ENCODE measurements at regions not wholly inside any gene's neighbourhood (a gene's known extent, or its start where the extent isn't known, plus 50 kb on each side); places are given as distances from the start of the nearest gene placed in this dataset.
"Not testable (repeated sequence)": the region's sequence is repeated elsewhere in the genome, so short reads cannot be mapped to it uniquely, and the experiment has no call there.

- Histone ChIP-seq H3K9me3 (no peaks in the 10 kb centered on the region), H3K4me1 (ENCODE audit: low read depth) (no peaks in the 10 kb centered on the region), H3K4me3 (no peak overlapping the region), H3K36me3 (ENCODE audit: low read depth) (no peaks in the 10 kb centered on the region)
- TF ChIP-seq CTCF (IDR thresholded peaks at IDR 0.05): no peak
- DNase-seq (no peak), ATAC-seq (no peak)
- intact Hi-C loops (cut with DNase I, micrococcal nuclease): no loop called here
Measured at GRCh38 chr18:22594155-22594690, 176.5 kb upstream of the CTAGE1 start.

GRCh38 chr18:22601481-22601880 is 183.8 kb upstream of the CTAGE1 start:
- Histone ChIP-seq H3K36me3 (ENCODE audit: low read depth) (no peaks in the 10 kb centered on the region), H3K9me3 (no peaks in the 10 kb centered on the region), H3K4me1 (ENCODE audit: low read depth) (no peaks in the 10 kb centered on the region), H3K4me3 (no peak overlapping the region)
- intact Hi-C loops (cut with DNase I, micrococcal nuclease): no loop called here
- TF ChIP-seq CTCF (IDR thresholded peaks at IDR 0.05): no peak
- ATAC-seq (no peak), DNase-seq (no peak)

GRCh38 chr18:22602456-22602855 is 184.7 kb upstream of the CTAGE1 start:
- H3K9me3 ChIP-seq; DNase-seq; intact Hi-C loops (cut with DNase I, micrococcal nuclease); ATAC-seq; H3K4me3 ChIP-seq; H3K4me1 ChIP-seq (ENCODE audit: low read depth); H3K36me3 ChIP-seq (ENCODE audit: low read depth): not testable (repeated sequence)

GRCh38 chr18:22603902-22604301 is 186.2 kb upstream of the CTAGE1 start:
- DNase-seq: no peak
- Histone ChIP-seq H3K9me3 (no peaks in the 10 kb centered on the region), H3K36me3 (ENCODE audit: low read depth) (no peaks in the 10 kb centered on the region), H3K4me1 (ENCODE audit: low read depth) (no peaks in the 10 kb centered on the region), H3K4me3 (no peak overlapping the region)
- no peak for ATAC-seq
- TF ChIP-seq CTCF (IDR thresholded peaks at IDR 0.05): no peak
- intact Hi-C loops (cut with DNase I, micrococcal nuclease): no loop called here

DNA sequence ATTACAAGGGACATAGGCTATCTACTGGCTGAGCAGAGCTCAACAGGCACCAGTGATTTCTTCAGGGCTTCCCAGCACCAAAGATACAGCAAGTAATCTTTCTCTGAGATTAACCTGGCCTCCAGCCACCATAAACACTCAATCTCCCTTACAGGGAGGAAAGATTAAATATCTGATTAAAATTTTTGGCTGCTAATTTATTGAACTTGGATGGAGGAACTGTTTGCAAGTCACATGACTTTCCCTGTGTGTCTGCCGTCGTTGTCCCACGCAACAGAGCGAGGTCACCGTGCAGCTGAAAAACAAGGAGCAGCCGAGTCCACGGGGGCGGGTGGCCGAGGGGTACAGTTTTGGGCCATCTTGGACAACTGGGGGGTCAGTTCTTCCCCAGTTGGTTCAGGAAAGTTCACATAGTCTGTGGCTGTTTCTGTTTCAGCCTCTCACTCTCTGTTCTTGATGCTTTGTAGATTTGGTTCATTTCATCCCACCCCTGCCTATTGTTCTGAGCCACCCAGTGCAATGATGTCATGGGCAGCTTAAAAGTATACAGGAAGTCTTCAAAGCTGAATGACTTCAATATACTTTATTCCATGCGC is 186.8 kb upstream of the CTAGE1 start:
- no peak for DNase-seq
- no peak for TF ChIP-seq CTCF (IDR thresholded peaks at IDR 0.05)
- intact Hi-C loops (cut with DNase I, micrococcal nuclease): no loop called here
- Histone ChIP-seq H3K4me1 (ENCODE audit: low read depth) (no peaks in the 10 kb centered on the region), H3K36me3 (ENCODE audit: low read depth) (no peaks in the 10 kb centered on the region), H3K9me3 (no peaks in the 10 kb centered on the region), H3K4me3 (no peak overlapping the region)
- no peak for ATAC-seq

DNA sequence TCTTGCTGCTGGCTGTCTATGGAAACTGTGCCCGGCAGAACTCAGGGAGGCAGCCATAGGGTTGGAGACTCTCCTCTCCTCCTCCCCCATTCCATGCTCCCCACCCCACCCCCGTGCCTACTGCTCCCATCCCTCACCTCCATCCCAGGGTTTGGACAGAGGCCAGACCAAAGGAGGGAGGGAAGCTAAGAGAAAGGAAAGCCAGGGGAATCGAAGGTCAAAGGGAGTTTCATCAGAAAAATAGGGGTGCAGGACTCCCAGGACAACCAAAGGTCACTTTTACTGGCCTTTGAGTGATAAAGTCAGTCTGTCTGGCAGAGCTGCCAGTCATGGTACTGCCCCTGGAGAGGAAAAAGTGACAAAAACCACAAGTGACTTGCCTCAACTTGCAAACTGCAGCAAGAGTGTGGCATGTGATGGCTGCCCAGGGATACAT is 187.3 kb upstream of the CTAGE1 start:
- ATAC-seq (no peak), DNase-seq (no peak)
- H3K4me3 ChIP-seq: no peak overlapping the region
- intact Hi-C loops (cut with DNase I, micrococcal nuclease): no loop called here
- TF ChIP-seq CTCF (IDR thresholded peaks at IDR 0.05): no peak
- no peaks in the 10 kb centered on the region for H3K9me3 ChIP-seq
- H3K4me1 ChIP-seq (ENCODE audit: low read depth): no peaks in the 10 kb centered on the region
- H3K36me3 ChIP-seq (ENCODE audit: low read depth): no peaks in the 10 kb centered on the region

All from mucosa of descending colon (tissue), 3 donors.